Calu3 (cell line): ENCODE measurements at regions not wholly inside any gene's neighbourhood (a gene's known extent, or its start where the extent isn't known, plus 50 kb on each side); places are given as distances from the start of the nearest gene placed in this dataset.

Experiments
- BruUV-seq: library from RNA; stranded (reverse); fragments of 400-500 nt; replicated peaks from 2 replicates; lab custom pipeline; 2021; lab: Mats Ljungman, UMichigan
- CTCF ChIA-PET: fragments of 300-600 bp; sonication (Branson Sonifier 250); formaldehyde crosslinking; loops from one replicate; lab custom pipeline; 2022; ENCODE audit warnings: antibody characterized with exemption; lab: Charles Lee
- DNase-seq: peaks from one replicate; pipeline ENCODE4 v3.0.0; 2022
- H3K27ac Mint-ChIP-seq: one replicate; pipeline ENCODE4 v1.8.0; 2022; ENCODE audit warnings: mixed read lengths; ENCODE audit not compliant: unreplicated experiment
- H3K27me3 Mint-ChIP-seq: one replicate; pipeline ENCODE4 v1.8.0; 2022; ENCODE audit warnings: mixed read lengths; ENCODE audit not compliant: unreplicated experiment
- H3K36me3 Mint-ChIP-seq: one replicate; pipeline ENCODE4 v1.8.0; 2022; ENCODE audit warnings: mild to moderate bottlenecking, moderate library complexity, mixed read lengths; ENCODE audit not compliant: insufficient read depth, unreplicated experiment
- H3K4me1 Mint-ChIP-seq: one replicate; pipeline ENCODE4 v1.8.0; 2022; ENCODE audit warnings: mild to moderate bottlenecking, low read depth, mixed read lengths; ENCODE audit not compliant: unreplicated experiment
- H3K4me3 Mint-ChIP-seq: one replicate; pipeline ENCODE4 v1.8.0; 2022; ENCODE audit warnings: mild to moderate bottlenecking, low read depth, moderate library complexity, mixed read lengths; ENCODE audit not compliant: unreplicated experiment
- H3K9me3 Mint-ChIP-seq: one replicate; pipeline ENCODE4 v1.8.0; 2022; ENCODE audit warnings: low read depth, mixed read lengths; ENCODE audit not compliant: unreplicated experiment
- intact Hi-C: fragments of 100-400 bp; cut with micrococcal nuclease; formaldehyde crosslinking; loops from one replicate; pipeline ENCODE4 v1.10.0; 2022; ENCODE audit not compliant: unreplicated experiment
- TF ChIP-seq, protein P1 (sequence below): fragments of 200-600 bp; IDR thresholded peaks from one replicate; pipeline ENCODE4 v1.8.0; 2022; ENCODE audit warnings: antibody characterized with exemption; ENCODE audit not compliant: unreplicated experiment

DNA sequence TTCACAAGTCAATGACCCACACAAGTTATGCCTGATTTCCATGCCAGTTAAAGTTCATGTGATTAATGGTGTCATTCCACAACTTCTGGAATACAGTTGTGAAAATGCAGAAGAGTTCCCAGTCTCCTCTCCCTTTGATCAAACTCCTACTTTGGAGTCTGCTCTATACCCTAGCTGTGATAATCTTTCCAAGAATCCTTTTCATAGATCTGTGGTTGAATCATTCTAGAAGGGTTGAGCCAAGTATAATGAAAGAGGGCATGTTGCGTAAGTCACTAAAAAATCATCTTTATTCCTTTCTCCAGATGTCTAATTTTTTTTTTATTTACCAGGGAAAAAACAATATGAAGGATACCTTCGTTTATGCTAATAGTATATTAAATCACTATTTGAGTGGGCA lies 89.7 kb upstream of the CARD18 start:
- Mint-ChIP-seq H3K9me3 (peaks cover 7% of the 10 kb centered on the region), H3K4me3 (no peak overlapping the region), H3K36me3 (no peaks in the 10 kb centered on the region), H3K4me1 (peaks cover 24% of the 10 kb centered on the region), H3K27me3 (no peaks in the 10 kb centered on the region), H3K27ac (no peak overlapping the region)
- no TSS peak for BruUV-seq
- TF ChIP-seq, protein P1, sequence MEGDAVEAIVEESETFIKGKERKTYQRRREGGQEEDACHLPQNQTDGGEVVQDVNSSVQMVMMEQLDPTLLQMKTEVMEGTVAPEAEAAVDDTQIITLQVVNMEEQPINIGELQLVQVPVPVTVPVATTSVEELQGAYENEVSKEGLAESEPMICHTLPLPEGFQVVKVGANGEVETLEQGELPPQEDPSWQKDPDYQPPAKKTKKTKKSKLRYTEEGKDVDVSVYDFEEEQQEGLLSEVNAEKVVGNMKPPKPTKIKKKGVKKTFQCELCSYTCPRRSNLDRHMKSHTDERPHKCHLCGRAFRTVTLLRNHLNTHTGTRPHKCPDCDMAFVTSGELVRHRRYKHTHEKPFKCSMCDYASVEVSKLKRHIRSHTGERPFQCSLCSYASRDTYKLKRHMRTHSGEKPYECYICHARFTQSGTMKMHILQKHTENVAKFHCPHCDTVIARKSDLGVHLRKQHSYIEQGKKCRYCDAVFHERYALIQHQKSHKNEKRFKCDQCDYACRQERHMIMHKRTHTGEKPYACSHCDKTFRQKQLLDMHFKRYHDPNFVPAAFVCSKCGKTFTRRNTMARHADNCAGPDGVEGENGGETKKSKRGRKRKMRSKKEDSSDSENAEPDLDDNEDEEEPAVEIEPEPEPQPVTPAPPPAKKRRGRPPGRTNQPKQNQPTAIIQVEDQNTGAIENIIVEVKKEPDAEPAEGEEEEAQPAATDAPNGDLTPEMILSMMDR = no peak
- DNase-seq = no peak
- CTCF ChIA-PET = no interaction called here
- intact Hi-C loops = no loop called here

DNA sequence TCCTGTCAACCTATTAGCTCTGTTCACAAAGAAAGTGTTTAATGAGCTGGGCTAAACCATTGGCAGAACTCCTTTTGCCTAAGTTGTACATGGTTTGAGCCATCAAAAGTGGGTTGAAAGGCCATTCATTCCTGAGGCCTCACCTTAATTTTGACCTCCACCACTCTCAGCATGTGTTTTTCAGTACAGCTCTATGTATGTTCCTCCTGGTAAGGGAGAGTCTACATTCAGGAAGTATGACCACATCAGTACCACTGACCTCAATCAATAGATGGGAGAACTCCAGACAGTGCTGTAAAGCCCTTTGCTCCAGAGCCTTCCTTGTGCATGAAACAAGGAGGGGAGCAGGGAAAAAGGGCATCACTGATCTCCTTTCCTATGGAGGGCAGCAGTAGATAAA lies 87.8 kb upstream of the CARD18 start:
- TF ChIP-seq, protein P1 = no peak
- no peaks in the 10 kb centered on the region for H3K27me3 Mint-ChIP-seq
- DNase-seq = peak; percentile 9
- H3K27ac Mint-ChIP-seq = no peak overlapping the region
- H3K4me3 Mint-ChIP-seq = no peak overlapping the region
- H3K36me3 Mint-ChIP-seq = no peaks in the 10 kb centered on the region
- CTCF ChIA-PET = no interaction called here
- H3K9me3 Mint-ChIP-seq = peaks cover 7% of the 10 kb centered on the region
- intact Hi-C loops = no loop called here
- no TSS peak for BruUV-seq
- peaks cover 24% of the 10 kb centered on the region for H3K4me1 Mint-ChIP-seq

GRCh38 chr11:105226766-105227165 lies 87.2 kb upstream of the CARD18 start:
- Mint-ChIP-seq H3K4me1 (peaks cover 24% of the 10 kb centered on the region), H3K9me3 (peaks cover 7% of the 10 kb centered on the region), H3K36me3 (no peaks in the 10 kb centered on the region), H3K27me3 (no peaks in the 10 kb centered on the region), H3K27ac (no peak overlapping the region), H3K4me3 (no peak overlapping the region)
- CTCF ChIA-PET = no interaction called here
- intact Hi-C loops = no loop called here
- TF ChIP-seq, protein P1 = no peak
- DNase-seq = no peak
- no TSS peak for BruUV-seq

- TF ChIP-seq, protein P1 = no peak
- CTCF ChIA-PET = no interaction called here
Observed at GRCh38 chr11:105226091-105226490, 86.5 kb upstream of the CARD18 start.

More at GRCh38 chr11:105226091-105226490, 86.5 kb upstream of the CARD18 start:
- Mint-ChIP-seq H3K36me3 (no peaks in the 10 kb centered on the region), H3K27ac (no peak overlapping the region), H3K4me3 (no peak overlapping the region), H3K27me3 (no peaks in the 10 kb centered on the region), H3K9me3 (peaks cover 7% of the 10 kb centered on the region), H3K4me1 (peaks cover 24% of the 10 kb centered on the region)
- BruUV-seq = no TSS peak
- no peak for DNase-seq
- intact Hi-C loops = no loop called here
